Activated CD8-positive, alpha-beta T cell treated with anti-CD3 and anti-CD28 coated beads for 36 hours (primary cell): ENCODE measurements at regions not wholly inside any gene's neighbourhood (a gene's known extent, or its start where the extent isn't known, plus 50 kb on each side); places are given as distances from the start of the nearest gene placed in this dataset.
"Not testable (repeated sequence)": the region's sequence is repeated elsewhere in the genome, so short reads cannot be mapped to it uniquely, and the experiment has no call there.

ENCODE experiments used
- ATAC-seq: fragments of 200-7000 bp; cut with Tn5 transposase; one replicate; pipeline ENCODE4 v1.10.0; 2021; ENCODE audit warnings: mild to moderate bottlenecking, moderate library complexity
- CTCF ChIA-PET: fragments of 350-600 bp; sonication (Branson Sonifier 250); formaldehyde crosslinking; loops from one replicate; lab custom pipeline; 2021; ENCODE audit warnings: antibody characterized with exemption; lab: Charles Lee
- POLR2A ChIA-PET: fragments of 350-600 bp; sonication (Branson Sonifier 250); formaldehyde crosslinking; loops from one replicate; lab custom pipeline; 2021; ENCODE audit warnings: antibody characterized with exemption; lab: Charles Lee
- DNase-seq: peaks from one replicate; pipeline ENCODE4 v3.0.0-alpha.2; 2020
- H3K27ac Mint-ChIP-seq: one replicate; pipeline ENCODE4 v1.8.0; 2021; ENCODE audit warnings: mild to moderate bottlenecking, mixed read lengths
- H3K27me3 Mint-ChIP-seq: one replicate; pipeline ENCODE4 v1.8.0; 2021; ENCODE audit warnings: mixed read lengths
- H3K36me3 Mint-ChIP-seq: one replicate; pipeline ENCODE4 v1.8.0; 2021; ENCODE audit warnings: low read depth, mixed read lengths
- H3K4me1 Mint-ChIP-seq: one replicate; pipeline ENCODE4 v1.8.0; 2021; ENCODE audit warnings: low read depth, mixed read lengths
- H3K4me3 Mint-ChIP-seq: one replicate; pipeline ENCODE4 v1.8.0; 2021; ENCODE audit warnings: mild to moderate bottlenecking, moderate library complexity, mixed read lengths
- H3K9me3 Mint-ChIP-seq: one replicate; pipeline ENCODE4 v1.8.0; 2021; ENCODE audit warnings: mixed read lengths
- intact Hi-C: fragments of 100-400 bp; cut with micrococcal nuclease; formaldehyde crosslinking; loops from one replicate; pipeline ENCODE4 v1.10.0; 2022
- TF ChIP-seq, protein P1 (sequence below): fragments of 200-600 bp; IDR thresholded peaks from one replicate; pipeline ENCODE4 v1.8.0; 2022; ENCODE audit warnings: antibody characterized with exemption, mild to moderate bottlenecking

GRCh38 chr6:160804639-160805038 is 102.6 kb downstream of the PLG start:
- Mint-ChIP-seq H3K9me3 (peaks cover 1% of the 10 kb centered on the region), H3K27ac (no peak overlapping the region), H3K36me3 (no peaks in the 10 kb centered on the region), H3K4me1 (no peaks in the 10 kb centered on the region), H3K27me3 (peaks cover 5% of the 10 kb centered on the region), H3K4me3 (no peak overlapping the region)
- no peak for ATAC-seq
- TF ChIP-seq, protein P1, sequence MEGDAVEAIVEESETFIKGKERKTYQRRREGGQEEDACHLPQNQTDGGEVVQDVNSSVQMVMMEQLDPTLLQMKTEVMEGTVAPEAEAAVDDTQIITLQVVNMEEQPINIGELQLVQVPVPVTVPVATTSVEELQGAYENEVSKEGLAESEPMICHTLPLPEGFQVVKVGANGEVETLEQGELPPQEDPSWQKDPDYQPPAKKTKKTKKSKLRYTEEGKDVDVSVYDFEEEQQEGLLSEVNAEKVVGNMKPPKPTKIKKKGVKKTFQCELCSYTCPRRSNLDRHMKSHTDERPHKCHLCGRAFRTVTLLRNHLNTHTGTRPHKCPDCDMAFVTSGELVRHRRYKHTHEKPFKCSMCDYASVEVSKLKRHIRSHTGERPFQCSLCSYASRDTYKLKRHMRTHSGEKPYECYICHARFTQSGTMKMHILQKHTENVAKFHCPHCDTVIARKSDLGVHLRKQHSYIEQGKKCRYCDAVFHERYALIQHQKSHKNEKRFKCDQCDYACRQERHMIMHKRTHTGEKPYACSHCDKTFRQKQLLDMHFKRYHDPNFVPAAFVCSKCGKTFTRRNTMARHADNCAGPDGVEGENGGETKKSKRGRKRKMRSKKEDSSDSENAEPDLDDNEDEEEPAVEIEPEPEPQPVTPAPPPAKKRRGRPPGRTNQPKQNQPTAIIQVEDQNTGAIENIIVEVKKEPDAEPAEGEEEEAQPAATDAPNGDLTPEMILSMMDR, result no peak
- no peak for DNase-seq
- CTCF ChIA-PET, result no interaction called here
- intact Hi-C loops, result no loop called here
- POLR2A ChIA-PET, result no interaction called here

- CTCF ChIA-PET, result no interaction called here
- no peaks in the 10 kb centered on the region for H3K9me3 Mint-ChIP-seq
- H3K27ac Mint-ChIP-seq, result no peak overlapping the region
- H3K27me3 Mint-ChIP-seq, result peaks cover 1% of the 10 kb centered on the region
- TF ChIP-seq, protein P1, result no peak
- DNase-seq (no peak), ATAC-seq (no peak)
- POLR2A ChIA-PET, result no interaction called here
- intact Hi-C loops, result no loop called here
- no peaks in the 10 kb centered on the region for H3K36me3 Mint-ChIP-seq
- no peaks in the 10 kb centered on the region for H3K4me1 Mint-ChIP-seq
- H3K4me3 Mint-ChIP-seq, result no peak overlapping the region
Observed at GRCh38 chr6:160808263-160808662, 106.2 kb downstream of the PLG start.

- no peaks in the 10 kb centered on the region for H3K36me3 Mint-ChIP-seq
- CTCF ChIA-PET, result no interaction called here
- H3K27me3 Mint-ChIP-seq, result peaks cover 3% of the 10 kb centered on the region
- intact Hi-C loops, result no loop called here
- no peaks in the 10 kb centered on the region for H3K4me1 Mint-ChIP-seq
- no peak overlapping the region for H3K4me3 Mint-ChIP-seq
- no peaks in the 10 kb centered on the region for H3K9me3 Mint-ChIP-seq
- no peak overlapping the region for H3K27ac Mint-ChIP-seq
- ATAC-seq, result no peak
- POLR2A ChIA-PET, result no interaction called here
- no peak for DNase-seq
- TF ChIP-seq, protein P1, result no peak
Observed at GRCh38 chr6:160810238-160810637, 108.2 kb downstream of the PLG start.

DNA sequence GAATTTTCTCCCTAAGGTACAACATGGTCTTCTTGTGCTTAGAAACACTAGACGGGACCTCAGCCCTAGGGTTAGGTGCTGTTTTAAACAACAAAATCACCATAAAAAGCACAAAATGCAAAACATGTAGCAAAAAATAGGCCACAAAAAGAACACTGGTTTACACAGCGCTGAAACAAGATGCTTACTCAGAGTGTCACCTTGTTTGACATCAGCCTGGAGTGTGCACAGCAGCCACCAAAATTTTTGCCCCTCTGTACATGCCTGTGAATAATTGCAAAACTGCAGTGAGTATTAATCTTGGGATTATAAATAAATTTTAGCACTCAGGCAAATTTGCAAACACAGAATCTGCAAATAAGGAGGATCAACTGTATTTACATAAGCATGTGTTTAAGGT is 110.1 kb downstream of the PLG start:
- no peak overlapping the region for H3K4me3 Mint-ChIP-seq
- ChIA-PET POLR2A (no interaction called here), CTCF (no interaction called here)
- ATAC-seq (no peak), DNase-seq (no peak)
- H3K9me3 Mint-ChIP-seq, result no peaks in the 10 kb centered on the region
- peaks cover 3% of the 10 kb centered on the region for H3K27me3 Mint-ChIP-seq
- H3K36me3 Mint-ChIP-seq, result no peaks in the 10 kb centered on the region
- no peak overlapping the region for H3K27ac Mint-ChIP-seq
- no peaks in the 10 kb centered on the region for H3K4me1 Mint-ChIP-seq
- TF ChIP-seq, protein P1, result no peak
- intact Hi-C loops, result no loop called here

- no peak for DNase-seq
- TF ChIP-seq, protein P1, result no peak
- ChIA-PET CTCF (no interaction called here), POLR2A (no interaction called here)
- Mint-ChIP-seq H3K36me3 (no peaks in the 10 kb centered on the region), H3K4me3 (no peak overlapping the region), H3K27me3 (peaks cover 2% of the 10 kb centered on the region), H3K27ac (no peak overlapping the region), H3K9me3 (peaks cover 10% of the 10 kb centered on the region), H3K4me1 (no peaks in the 10 kb centered on the region)
- no peak for ATAC-seq
- intact Hi-C loops, result no loop called here
Observed at GRCh38 chr6:160818934-160819333, 116.9 kb downstream of the PLG start.

GRCh38 chr6:160820661-160821060 is 118.6 kb downstream of the PLG start:
- H3K4me3 Mint-ChIP-seq, POLR2A ChIA-PET: not testable (repeated sequence)

More at GRCh38 chr6:160820661-160821060, 118.6 kb downstream of the PLG start:
- DNase-seq, CTCF ChIA-PET, H3K4me1 Mint-ChIP-seq, H3K9me3 Mint-ChIP-seq, intact Hi-C loops, H3K36me3 Mint-ChIP-seq, H3K27ac Mint-ChIP-seq, ATAC-seq, H3K27me3 Mint-ChIP-seq: not testable (repeated sequence)
